Stimulated activated CD8-positive, alpha-beta memory T cell treated with anti-CD3 and anti-CD28 coated beads, Interleukin-4, amount 100 ng/mL, for 48 hours (primary cell): ENCODE measurements at regions not wholly inside any gene's neighbourhood (a gene's known extent, or its start where the extent isn't known, plus 50 kb on each side); places are given as distances from the start of the nearest gene placed in this dataset.

Source experiments
- DNase-seq: peaks from one replicate; pipeline ENCODE4 v3.0.0-alpha.2; 2020

DNA sequence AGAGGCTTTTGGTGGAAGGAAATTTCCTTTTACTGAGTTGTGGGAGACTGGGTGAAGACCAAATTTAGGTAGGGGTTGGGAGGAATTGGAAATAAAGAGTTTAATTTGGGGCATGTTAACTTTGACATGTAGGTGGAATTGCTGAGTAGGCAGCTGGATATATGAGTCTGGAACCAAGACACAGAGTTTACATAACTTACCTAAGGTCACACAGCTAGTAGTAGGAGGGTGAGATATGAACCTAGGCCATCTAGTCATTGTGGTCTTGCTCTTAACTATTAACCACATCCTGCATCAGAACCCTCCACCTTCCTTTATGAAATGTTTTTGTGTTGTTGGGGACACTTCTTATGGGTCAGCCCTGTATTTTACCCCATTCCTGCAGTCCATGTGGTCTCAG lies 113.1 kb downstream of the ICOS start:
- no peak for DNase-seq

- no peak for DNase-seq
Measured at GRCh38 chr2:204050681-204051080, 114.1 kb downstream of the ICOS start.

DNA sequence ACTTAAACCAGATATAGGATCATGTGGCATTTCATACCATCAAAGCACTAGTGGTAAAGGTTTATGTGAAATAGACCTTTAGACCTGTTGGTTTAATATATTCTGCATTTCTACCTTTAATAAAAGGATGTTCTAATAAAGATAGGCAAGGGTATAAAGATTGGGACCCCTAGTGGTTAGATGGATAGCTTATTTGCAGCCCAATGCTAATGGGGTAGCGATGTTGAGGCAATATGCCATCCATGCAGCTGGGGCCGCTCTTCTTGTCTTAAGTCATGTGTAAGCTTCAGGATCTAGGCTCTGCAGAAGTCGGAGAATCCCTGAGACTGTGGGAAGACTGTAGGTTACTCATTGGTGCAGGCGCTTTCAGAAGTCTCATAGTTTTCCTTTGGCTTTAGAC lies 114.9 kb downstream of the ICOS start:
- DNase-seq: no peak

GRCh38 chr2:204051984-204052556 lies 115.5 kb downstream of the ICOS start:
- no peak for DNase-seq

DNA sequence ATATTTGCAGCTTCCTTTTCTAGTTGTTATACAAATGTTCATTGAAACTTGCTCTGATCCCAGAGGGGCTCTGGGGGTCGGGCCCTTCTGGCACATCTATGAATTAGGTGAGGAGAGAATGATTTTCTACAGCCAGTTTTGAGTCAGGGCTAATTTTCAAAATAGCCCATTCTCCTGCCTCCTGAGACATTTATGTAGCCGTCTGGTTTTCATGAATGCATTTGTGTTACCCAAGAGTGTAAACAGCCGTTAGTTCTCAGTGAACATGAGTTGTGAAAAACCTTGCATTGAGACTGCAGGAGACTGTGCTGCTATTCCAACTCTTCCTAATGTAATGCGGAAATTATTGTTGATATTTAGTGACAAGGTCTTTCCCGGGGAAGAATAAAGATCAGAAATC lies 122.5 kb downstream of the ICOS start:
- no peak for DNase-seq

GRCh38 chr2:204060841-204061240 lies 124.3 kb downstream of the ICOS start:
- DNase-seq: no peak

DNA sequence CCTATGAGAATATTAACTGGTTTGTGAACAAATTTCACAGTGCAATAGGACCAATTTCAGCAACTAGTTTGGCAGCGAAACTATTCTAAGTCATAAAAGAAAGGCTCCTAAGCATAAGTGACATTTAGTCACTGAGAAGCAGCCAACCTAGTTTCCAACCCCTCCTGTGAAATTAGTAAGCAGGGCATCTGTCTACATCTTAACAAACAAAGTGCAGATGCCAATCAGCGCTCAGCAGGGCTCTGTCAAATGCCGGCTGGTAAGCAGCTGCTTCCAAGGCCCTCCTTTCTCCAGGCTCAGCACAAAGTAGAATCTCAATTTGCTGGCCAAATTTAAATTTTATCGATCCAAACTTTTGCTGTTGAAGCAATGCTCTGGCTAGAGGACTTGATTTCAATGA lies 124.7 kb downstream of the ICOS start:
- no peak for DNase-seq

GRCh38 chr2:204064119-204064518 lies 127.6 kb downstream of the ICOS start:
- DNase-seq: no peak

DNA sequence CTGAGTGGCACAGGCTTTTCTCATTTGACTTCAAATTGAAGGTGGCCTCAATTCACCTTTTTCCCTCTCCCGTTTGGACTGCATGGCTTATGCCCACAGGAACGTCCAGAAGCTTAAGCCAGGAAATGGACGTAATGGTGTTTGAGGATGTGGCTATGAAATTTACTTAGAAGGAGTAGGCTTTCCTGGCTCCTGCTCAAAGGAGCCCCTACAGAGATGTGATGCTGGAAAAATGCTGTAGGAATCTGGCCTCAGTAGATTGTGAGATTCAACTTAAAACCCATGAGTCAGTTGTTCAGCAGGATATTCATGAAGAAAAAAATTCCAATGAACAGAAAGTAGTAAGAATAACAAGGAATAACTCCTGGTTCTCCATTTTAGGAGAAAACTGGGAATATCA lies 129.0 kb downstream of the ICOS start:
- no peak for DNase-seq

DNA sequence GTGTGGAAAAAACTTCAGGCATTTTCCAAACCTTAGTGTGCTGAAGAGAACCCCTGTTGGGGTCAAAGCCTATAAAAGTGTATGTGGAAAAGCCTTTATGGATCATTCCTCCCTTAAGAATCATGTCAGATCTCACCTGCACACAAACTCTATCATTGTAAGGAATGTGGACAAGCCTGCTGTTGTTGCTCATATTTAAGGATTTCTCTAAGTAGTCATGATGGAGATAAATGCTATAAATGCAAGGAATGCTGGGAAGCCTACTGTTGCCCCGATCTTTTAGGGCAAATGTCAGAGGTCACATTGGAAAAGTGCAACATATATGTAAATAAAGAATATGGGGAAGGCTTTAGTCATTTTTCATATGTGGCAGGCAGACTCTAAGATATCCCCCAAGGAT lies 129.5 kb downstream of the ICOS start:
- DNase-seq: no peak

DNA sequence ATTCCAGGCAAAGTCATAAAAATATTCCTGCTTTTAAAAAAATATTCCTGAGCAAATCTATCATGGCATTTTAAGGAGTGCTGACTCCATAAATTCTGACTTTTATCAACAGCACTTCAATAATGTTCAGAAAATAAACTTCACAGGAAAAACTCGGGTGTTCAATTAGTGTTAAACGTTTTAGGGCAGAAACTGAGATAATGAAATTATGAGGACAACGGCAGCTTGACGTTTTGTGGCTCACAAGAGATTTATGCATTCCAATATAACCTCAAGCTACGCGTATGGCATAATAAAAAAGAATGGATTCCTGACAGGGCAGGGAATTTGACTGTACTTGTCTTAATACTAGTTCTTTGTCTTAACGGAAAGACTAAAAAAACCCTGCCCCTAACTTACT lies 133.2 kb downstream of the ICOS start:
- DNase-seq: no peak

DNA sequence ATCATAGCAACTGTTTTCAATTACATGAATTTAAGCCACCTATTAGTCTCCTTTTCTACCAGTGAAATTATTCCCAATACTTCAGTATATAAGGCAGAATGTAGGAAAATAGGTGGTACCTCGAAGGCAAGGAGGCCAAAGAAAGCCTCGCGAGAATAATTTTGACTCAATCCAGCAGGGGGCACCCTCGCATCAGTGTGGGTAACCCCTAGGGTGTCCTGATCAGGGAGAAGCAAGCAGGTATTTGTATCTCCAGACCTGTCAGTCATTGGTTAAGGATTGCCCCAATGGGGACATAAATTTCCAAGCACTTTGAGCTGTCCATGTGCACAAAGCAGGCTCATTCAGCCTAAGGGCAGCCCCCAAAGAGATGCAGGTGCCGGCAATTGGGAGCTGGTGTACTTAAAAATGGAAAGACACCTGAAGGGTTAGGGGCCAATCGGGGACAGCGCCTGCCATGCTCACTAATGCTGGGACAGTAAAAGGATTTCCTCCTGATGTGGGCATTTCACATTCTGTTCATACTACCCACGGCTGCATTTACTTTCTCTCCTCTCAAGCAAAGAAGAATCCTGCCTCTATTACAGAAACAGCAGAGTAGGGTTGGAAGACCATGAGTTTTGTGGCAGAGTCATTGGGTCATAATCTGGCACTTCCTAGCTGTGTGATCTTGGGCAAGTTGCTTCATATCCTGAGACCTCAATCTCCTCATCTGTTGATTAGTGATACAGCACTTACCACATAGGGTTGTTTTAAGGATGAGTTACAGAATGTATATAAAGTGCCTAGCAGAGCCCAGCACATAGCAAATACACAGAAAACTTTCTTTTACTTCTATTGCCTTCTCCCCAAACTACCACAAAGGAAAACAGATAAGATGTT lies 136.1 kb downstream of the ICOS start:
- DNase-seq: peak; percentile 88

- no peak for DNase-seq
Measured at GRCh38 chr2:204074456-204074855, 137.9 kb downstream of the ICOS start.

GRCh38 chr2:204078003-204078698 lies 141.6 kb downstream of the ICOS start:
- DNase-seq: no peak

DNA sequence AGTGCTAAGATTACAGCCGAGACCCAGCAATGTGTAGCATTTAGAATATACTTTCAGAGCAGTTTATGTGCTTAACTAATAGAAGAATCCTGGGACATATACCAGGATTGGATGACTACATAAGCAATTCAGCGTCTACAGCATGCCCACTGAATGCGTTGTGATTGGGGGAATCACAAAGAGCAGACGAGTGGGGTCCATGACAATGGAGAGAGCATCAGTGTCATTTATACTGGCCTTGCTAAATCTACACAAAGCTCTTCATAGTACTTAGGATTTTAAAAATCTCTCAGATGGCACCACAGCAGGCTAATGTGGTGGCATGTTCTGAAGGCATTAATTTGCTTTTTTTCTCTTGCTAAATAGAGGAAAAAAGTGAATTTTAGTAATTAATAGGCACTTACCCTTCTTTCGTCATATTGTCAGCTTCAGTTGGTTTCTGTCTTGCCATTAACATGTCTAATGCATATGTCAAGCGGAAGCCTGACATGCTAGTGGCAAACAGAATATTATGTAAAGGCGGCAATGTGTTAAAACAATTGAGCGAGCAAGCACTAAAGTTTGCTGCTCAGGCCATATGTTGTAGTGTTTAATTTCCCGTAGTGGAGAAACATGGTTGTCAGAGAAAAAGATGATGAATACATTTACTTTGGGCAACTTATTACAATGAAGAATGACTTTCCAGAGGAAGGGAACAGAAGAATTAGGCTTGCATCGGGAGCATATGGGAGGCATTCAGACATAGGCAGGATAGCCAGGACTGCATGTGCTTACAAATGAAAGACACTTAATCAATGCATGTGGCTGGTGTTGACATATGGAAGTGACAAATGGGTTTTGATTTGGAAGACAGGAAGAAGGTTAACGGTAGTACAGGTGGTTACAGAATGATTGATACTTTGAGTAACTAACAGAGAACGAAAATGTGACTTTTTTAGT lies 145.2 kb downstream of the ICOS start:
- no peak for DNase-seq

- no peak for DNase-seq
Measured at GRCh38 chr2:204086167-204086566, 149.6 kb downstream of the ICOS start.

- DNase-seq: no peak
Measured at GRCh38 chr2:204089105-204089504, 152.5 kb downstream of the ICOS start.

DNA sequence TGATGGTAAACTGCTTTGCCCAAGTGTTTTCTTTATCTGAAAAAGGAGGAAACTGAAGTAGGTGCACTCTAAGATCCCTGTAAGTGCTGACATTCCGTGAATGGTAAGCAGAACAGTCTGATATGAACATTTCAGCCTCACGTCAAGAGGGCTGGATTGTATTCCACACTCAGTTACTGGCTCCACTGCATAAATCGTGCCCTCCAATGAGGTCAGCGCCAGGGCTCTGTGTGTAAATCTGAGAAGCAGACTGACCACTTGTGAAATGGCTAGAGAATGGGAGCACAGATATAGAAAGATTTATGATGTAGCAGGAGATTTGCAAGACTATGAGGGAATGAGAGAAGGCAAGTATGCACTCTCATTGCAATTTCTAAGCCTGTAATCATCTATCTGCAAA lies 153.0 kb downstream of the ICOS start:
- DNase-seq: no peak

GRCh38 chr2:204090021-204090420 lies 153.5 kb downstream of the ICOS start:
- no peak for DNase-seq

- no peak for DNase-seq
Measured at GRCh38 chr2:204104811-204105210, 168.2 kb downstream of the ICOS start.

- peak; percentile 66 for DNase-seq
Measured at GRCh38 chr2:204108330-204108751, 171.8 kb downstream of the ICOS start.

DNA sequence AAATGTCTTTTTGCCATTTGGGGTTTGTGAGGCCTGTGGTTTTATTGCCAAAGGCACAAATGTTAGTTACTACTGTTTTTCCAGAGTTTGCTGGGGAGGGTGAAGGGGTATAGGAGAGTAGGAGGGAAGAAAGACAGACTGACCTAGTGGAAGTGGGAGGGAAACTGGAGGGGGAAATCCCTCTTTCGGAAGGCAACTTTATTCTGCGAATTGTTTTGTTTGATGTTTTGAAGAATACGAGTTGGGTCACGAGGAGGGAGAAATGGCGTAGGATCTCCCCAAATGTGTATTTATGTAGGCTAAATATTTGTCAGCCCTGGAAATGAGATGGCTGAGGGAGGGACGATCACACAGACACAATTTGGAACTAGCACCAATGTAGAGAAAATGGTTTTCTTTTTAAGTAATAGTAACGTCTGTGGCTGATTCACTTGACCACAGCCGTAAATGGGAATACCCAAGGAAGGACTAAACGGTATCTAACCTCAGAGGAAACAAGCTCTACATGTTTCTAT lies 172.3 kb downstream of the ICOS start:
- DNase-seq: peak; percentile 50

- peak; percentile 35 for DNase-seq
Measured at GRCh38 chr2:204109681-204110080, 173.1 kb downstream of the ICOS start.
